GM19438 (cell line): ENCODE measurements at regions not wholly inside any gene's neighbourhood (a gene's known extent, or its start where the extent isn't known, plus 50 kb on each side); places are given as distances from the start of the nearest gene placed in this dataset.
A peak's percentile ranks its signal among the peaks of the same experiment; 100 is the strongest.

Experiments
- ATAC-seq: cut with Tn5 transposase; IDR thresholded peaks from one replicate; pipeline ENCODE4 v1.9.1; 2021; ENCODE audit warnings: low read depth; ENCODE audit not compliant: unreplicated experiment

GRCh38 chr2:221085341-221085900 is 486.7 kb downstream of the EPHA4 start:
- no peak for ATAC-seq

- no peak for ATAC-seq
Measured at GRCh38 chr2:221085936-221086335, 486.2 kb downstream of the EPHA4 start.

- ATAC-seq: no peak
Measured at GRCh38 chr2:221087779-221088178, 484.3 kb downstream of the EPHA4 start.

GRCh38 chr2:221088506-221088905 is 483.6 kb downstream of the EPHA4 start:
- ATAC-seq: no peak

- ATAC-seq: no peak
Measured at GRCh38 chr2:221095356-221095755, 476.7 kb downstream of the EPHA4 start.

- ATAC-seq: no peak
Measured at GRCh38 chr2:221096706-221097567, 475.2 kb downstream of the EPHA4 start.

- no peak for ATAC-seq
Measured at GRCh38 chr2:221097568-221097915, 474.6 kb downstream of the EPHA4 start.

GRCh38 chr2:221097949-221098348 is 474.2 kb downstream of the EPHA4 start:
- no peak for ATAC-seq

GRCh38 chr2:221100467-221101089 is 471.5 kb downstream of the EPHA4 start:
- ATAC-seq: no peak

- peak; percentile 68 for ATAC-seq
Measured at GRCh38 chr2:221102896-221103688, 469.0 kb downstream of the EPHA4 start.

- no peak for ATAC-seq
Measured at GRCh38 chr2:221103930-221104329, 468.2 kb downstream of the EPHA4 start.

- no peak for ATAC-seq
Measured at GRCh38 chr2:221104361-221104811, 467.7 kb downstream of the EPHA4 start.

- ATAC-seq: no peak
Measured at GRCh38 chr2:221106241-221106640, 465.9 kb downstream of the EPHA4 start.

- ATAC-seq: no peak
Measured at GRCh38 chr2:221107424-221107823, 464.7 kb downstream of the EPHA4 start.

- no peak for ATAC-seq
Measured at GRCh38 chr2:221109552-221109951, 462.6 kb downstream of the EPHA4 start.

- ATAC-seq: no peak
Measured at GRCh38 chr2:221111739-221112138, 460.4 kb downstream of the EPHA4 start.

GRCh38 chr2:221112744-221113143 is 459.4 kb downstream of the EPHA4 start:
- ATAC-seq: no peak

- no peak for ATAC-seq
Measured at GRCh38 chr2:221115944-221116343, 456.2 kb downstream of the EPHA4 start.

- ATAC-seq: no peak
Measured at GRCh38 chr2:221120643-221121042, 451.5 kb downstream of the EPHA4 start.

GRCh38 chr2:221123396-221123795 is 448.7 kb downstream of the EPHA4 start:
- ATAC-seq: no peak
